ENCODE measurements at regions not wholly inside any gene's neighbourhood (a gene's known extent, or its start where the extent isn't known, plus 50 kb on each side); places are given as distances from the start of the nearest gene placed in this dataset.

- TF ChIP-seq, protein P1, sequence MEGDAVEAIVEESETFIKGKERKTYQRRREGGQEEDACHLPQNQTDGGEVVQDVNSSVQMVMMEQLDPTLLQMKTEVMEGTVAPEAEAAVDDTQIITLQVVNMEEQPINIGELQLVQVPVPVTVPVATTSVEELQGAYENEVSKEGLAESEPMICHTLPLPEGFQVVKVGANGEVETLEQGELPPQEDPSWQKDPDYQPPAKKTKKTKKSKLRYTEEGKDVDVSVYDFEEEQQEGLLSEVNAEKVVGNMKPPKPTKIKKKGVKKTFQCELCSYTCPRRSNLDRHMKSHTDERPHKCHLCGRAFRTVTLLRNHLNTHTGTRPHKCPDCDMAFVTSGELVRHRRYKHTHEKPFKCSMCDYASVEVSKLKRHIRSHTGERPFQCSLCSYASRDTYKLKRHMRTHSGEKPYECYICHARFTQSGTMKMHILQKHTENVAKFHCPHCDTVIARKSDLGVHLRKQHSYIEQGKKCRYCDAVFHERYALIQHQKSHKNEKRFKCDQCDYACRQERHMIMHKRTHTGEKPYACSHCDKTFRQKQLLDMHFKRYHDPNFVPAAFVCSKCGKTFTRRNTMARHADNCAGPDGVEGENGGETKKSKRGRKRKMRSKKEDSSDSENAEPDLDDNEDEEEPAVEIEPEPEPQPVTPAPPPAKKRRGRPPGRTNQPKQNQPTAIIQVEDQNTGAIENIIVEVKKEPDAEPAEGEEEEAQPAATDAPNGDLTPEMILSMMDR (conservative IDR thresholded peaks at IDR 0.05; ENCODE audit: low read length), result no peak
- TF ChIP-seq EZH2phosphoT487 (IDR thresholded peaks at IDR 0.05; ENCODE audit: borderline replicate concordance, low read depth, low read length), result no peak
Measured at GRCh38 chr13:84776593-84776992, 894.3 kb upstream of the SLITRK1 start.
